ENCODE measurements at regions not wholly inside any gene's neighbourhood (a gene's known extent, or its start where the extent isn't known, plus 50 kb on each side); places are given as distances from the start of the nearest gene placed in this dataset.
A peak's percentile ranks its signal among the peaks of the same experiment; 100 is the strongest.

DNA sequence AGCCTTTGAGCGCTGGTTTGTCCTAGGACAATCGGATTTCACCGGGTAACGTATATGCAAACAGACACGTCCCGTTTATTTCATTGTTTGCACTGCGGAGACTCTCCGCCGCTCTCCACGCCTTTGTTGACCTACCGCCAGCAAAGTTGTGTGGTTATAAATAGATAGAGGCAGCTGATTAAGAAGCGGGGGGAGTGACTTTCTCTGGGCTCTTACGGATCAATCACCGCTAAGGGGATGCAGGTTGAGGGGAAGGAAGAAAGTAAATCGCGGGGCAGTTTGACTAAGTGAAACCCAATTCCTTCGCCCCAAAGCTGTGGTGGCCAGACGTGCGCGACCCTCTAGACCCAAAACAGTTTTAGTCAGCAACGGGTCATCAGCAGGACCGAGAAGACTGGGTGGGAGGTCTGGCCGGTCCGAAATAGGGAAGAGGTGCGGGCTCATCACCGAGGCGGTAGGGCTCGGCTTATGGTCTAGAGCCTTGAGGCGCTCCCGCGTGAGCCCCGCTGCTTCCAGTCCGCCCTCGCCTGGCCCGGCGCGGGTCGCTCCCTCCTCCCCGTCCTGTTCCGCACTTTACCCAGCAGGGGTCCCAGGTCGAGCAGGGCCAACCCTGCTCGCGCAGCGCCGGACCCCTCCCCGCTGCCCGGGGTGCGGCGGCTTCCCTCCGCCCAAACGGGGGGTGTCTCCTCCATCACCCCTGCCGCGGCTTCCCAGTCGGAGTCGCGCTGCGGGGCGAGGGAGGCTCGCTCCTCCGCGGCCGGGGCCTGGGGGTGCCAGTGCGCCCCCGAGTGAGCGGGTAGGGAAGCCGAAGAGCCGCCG lies 120.8 kb upstream of the RRP15 start:
- Histone ChIP-seq H2AFZ (peak overlapping the region; percentile 53), H3K4me1 (no peaks in the 10 kb centered on the region), H3K9me3 (ENCODE audit: control insufficient read depth, low read length) (no peaks in the 10 kb centered on the region), H3K27me3 (ENCODE audit: control insufficient read depth, insufficient read depth, low read length) (peaks cover 6% of the 10 kb centered on the region), H3K4me2 (ENCODE audit: low read length) (peak overlapping the region; percentile 41), H3K9ac (no peak overlapping the region), H3K27ac (no peak overlapping the region), H3K79me2 (no peaks in the 10 kb centered on the region), H3K4me3 (ENCODE audit: low read depth, low read length) (peak overlapping the region; percentile 24), H3K36me3 (ENCODE audit: control insufficient read depth, insufficient read depth, low read length) (no peaks in the 10 kb centered on the region)
- TF ChIP-seq, protein P1, sequence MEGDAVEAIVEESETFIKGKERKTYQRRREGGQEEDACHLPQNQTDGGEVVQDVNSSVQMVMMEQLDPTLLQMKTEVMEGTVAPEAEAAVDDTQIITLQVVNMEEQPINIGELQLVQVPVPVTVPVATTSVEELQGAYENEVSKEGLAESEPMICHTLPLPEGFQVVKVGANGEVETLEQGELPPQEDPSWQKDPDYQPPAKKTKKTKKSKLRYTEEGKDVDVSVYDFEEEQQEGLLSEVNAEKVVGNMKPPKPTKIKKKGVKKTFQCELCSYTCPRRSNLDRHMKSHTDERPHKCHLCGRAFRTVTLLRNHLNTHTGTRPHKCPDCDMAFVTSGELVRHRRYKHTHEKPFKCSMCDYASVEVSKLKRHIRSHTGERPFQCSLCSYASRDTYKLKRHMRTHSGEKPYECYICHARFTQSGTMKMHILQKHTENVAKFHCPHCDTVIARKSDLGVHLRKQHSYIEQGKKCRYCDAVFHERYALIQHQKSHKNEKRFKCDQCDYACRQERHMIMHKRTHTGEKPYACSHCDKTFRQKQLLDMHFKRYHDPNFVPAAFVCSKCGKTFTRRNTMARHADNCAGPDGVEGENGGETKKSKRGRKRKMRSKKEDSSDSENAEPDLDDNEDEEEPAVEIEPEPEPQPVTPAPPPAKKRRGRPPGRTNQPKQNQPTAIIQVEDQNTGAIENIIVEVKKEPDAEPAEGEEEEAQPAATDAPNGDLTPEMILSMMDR (IDR thresholded peaks at IDR 0.05): no peak

GRCh38 chr1:218164930-218165700 lies 120.0 kb upstream of the RRP15 start:
- peak overlapping the region; percentile 36 for H3K4me3 ChIP-seq (ENCODE audit: low read depth, low read length)
- no peaks in the 10 kb centered on the region for H3K9me3 ChIP-seq (ENCODE audit: control insufficient read depth, low read length)
- peak overlapping the region; percentile 50 for H2AFZ ChIP-seq
- H3K79me2 ChIP-seq: no peaks in the 10 kb centered on the region
- peaks cover 6% of the 10 kb centered on the region for H3K27me3 ChIP-seq (ENCODE audit: control insufficient read depth, insufficient read depth, low read length)
- TF ChIP-seq, protein P1 (IDR thresholded peaks at IDR 0.05): no peak
- peak overlapping the region; percentile 41 for H3K4me2 ChIP-seq (ENCODE audit: low read length)
- no peak overlapping the region for H3K9ac ChIP-seq
- H3K27ac ChIP-seq: no peak overlapping the region
- H3K36me3 ChIP-seq (ENCODE audit: control insufficient read depth, insufficient read depth, low read length): no peaks in the 10 kb centered on the region
- H3K4me1 ChIP-seq: no peaks in the 10 kb centered on the region

- H3K4me2 ChIP-seq (ENCODE audit: low read length): peak overlapping the region; percentile 41
- H3K27ac ChIP-seq: no peak overlapping the region
- no peaks in the 10 kb centered on the region for H3K4me1 ChIP-seq
- H3K27me3 ChIP-seq (ENCODE audit: control insufficient read depth, insufficient read depth, low read length): peaks cover 6% of the 10 kb centered on the region
- TF ChIP-seq, protein P1 (IDR thresholded peaks at IDR 0.05): no peak
- no peaks in the 10 kb centered on the region for H3K36me3 ChIP-seq (ENCODE audit: control insufficient read depth, insufficient read depth, low read length)
- no peaks in the 10 kb centered on the region for H3K79me2 ChIP-seq
- H3K4me3 ChIP-seq (ENCODE audit: low read depth, low read length): peak overlapping the region; percentile 36
- no peak overlapping the region for H2AFZ ChIP-seq
- no peaks in the 10 kb centered on the region for H3K9me3 ChIP-seq (ENCODE audit: control insufficient read depth, low read length)
- H3K9ac ChIP-seq: no peak overlapping the region
Observed at GRCh38 chr1:218165701-218166114, 119.4 kb upstream of the RRP15 start.

DNA sequence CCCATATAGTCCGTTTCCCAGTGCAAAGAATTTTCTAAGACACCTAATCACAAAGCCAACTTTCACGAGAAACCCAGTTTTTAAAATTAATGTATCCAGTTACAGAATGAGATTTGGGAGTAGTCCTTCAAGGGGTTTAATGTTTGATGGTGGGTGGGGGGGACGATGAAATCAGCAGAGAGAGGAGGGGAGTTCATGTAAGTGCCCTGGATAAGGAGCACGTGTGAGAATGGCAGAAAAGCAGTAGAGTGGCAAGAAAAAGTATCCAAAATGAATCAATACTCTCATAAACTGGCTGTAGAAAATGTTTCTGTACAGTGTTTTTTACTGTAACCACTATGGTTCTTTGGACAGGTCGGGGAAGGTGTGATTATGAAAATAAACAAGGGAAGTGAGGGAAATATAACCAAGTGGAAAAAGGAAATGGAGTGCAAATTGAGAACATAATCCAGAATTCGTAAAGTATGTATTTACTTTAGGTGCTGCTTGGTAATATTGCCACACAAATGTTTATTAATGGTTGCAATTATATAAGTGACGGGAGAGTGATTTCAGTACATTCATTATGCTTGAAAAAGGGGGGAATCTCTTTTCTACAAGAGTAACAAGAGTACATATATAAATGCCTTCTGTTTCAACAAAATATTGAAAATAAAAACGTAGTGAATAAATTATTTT lies 118.7 kb upstream of the RRP15 start:
- Histone ChIP-seq H3K4me2 (ENCODE audit: low read length) (no peak overlapping the region), H3K4me3 (ENCODE audit: low read depth, low read length) (no peak overlapping the region), H3K27ac (no peak overlapping the region), H3K79me2 (no peaks in the 10 kb centered on the region), H3K4me1 (no peaks in the 10 kb centered on the region), H3K9ac (no peak overlapping the region), H3K36me3 (ENCODE audit: control insufficient read depth, insufficient read depth, low read length) (no peaks in the 10 kb centered on the region), H3K9me3 (ENCODE audit: control insufficient read depth, low read length) (no peaks in the 10 kb centered on the region), H2AFZ (no peak overlapping the region), H3K27me3 (ENCODE audit: control insufficient read depth, insufficient read depth, low read length) (peaks cover 6% of the 10 kb centered on the region)
- TF ChIP-seq, protein P1 (IDR thresholded peaks at IDR 0.05): no peak
